Chondrocyte (in vitro differentiated cells): ENCODE measurements at regions not wholly inside any gene's neighbourhood (a gene's known extent, or its start where the extent isn't known, plus 50 kb on each side); places are given as distances from the start of the nearest gene placed in this dataset.

Source experiments
- DNase-seq: peaks from one replicate; pipeline ENCODE4 v3.0.0; 2021; ENCODE audit warnings: mixed read lengths, low spot score
- H3K27ac Mint-ChIP-seq: one replicate; pipeline ENCODE4 v1.8.0; 2021; ENCODE audit warnings: mild to moderate bottlenecking, moderate library complexity, mixed read lengths; ENCODE audit not compliant: unreplicated experiment
- H3K27me3 Mint-ChIP-seq: 2 replicates; pipeline ENCODE4 v1.8.0; 2021; ENCODE audit warnings: low read depth, mixed read lengths
- H3K36me3 Mint-ChIP-seq: 2 replicates; pipeline ENCODE4 v1.8.0; 2021; ENCODE audit warnings: low read depth, mixed read lengths
- H3K4me1 Mint-ChIP-seq: 2 replicates; pipeline ENCODE4 v1.8.0; 2021; ENCODE audit warnings: low read depth, mild to moderate bottlenecking, mixed read lengths
- H3K4me3 Mint-ChIP-seq: one replicate; pipeline ENCODE4 v1.8.0; 2021; ENCODE audit warnings: mild to moderate bottlenecking, moderate library complexity, mixed read lengths; ENCODE audit not compliant: unreplicated experiment
- H3K9me3 Mint-ChIP-seq: 2 replicates; pipeline ENCODE4 v1.8.0; 2021; ENCODE audit warnings: low read depth, mixed read lengths
- TF ChIP-seq, protein P1 (sequence below): fragments of 200-600 bp; sonication (generic); IDR thresholded peaks from 2 replicates; pipeline ENCODE4 v1.5.0; 2021; ENCODE audit warnings: antibody characterized with exemption, mild to moderate bottlenecking, moderate library complexity

DNA sequence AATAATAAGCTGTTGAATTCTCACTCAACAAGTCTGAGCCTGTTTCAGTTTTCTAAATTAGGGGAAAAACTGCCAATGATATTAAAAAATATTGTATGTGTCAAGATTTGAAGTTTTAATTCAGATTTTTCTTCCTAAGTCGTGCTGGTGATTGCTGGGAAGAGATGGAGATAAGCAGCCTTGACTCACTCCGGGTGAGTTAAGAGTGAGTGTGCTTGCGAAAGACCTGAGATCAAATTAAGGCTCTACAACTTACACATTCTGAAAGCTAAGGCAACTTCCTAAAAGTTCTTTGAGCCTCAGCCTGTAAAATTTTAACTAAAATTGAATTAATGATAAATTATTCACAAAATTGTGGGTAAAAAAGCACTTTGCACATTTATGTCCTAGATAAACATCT is 1441.2 kb downstream of the PCDH7 start:
- H3K36me3 Mint-ChIP-seq = no peaks in the 10 kb centered on the region
- no peak overlapping the region for H3K27ac Mint-ChIP-seq
- no peaks in the 10 kb centered on the region for H3K4me1 Mint-ChIP-seq
- H3K27me3 Mint-ChIP-seq = no peaks in the 10 kb centered on the region
- DNase-seq = no peak
- H3K9me3 Mint-ChIP-seq = no peaks in the 10 kb centered on the region
- no peak overlapping the region for H3K4me3 Mint-ChIP-seq
- TF ChIP-seq, protein P1, sequence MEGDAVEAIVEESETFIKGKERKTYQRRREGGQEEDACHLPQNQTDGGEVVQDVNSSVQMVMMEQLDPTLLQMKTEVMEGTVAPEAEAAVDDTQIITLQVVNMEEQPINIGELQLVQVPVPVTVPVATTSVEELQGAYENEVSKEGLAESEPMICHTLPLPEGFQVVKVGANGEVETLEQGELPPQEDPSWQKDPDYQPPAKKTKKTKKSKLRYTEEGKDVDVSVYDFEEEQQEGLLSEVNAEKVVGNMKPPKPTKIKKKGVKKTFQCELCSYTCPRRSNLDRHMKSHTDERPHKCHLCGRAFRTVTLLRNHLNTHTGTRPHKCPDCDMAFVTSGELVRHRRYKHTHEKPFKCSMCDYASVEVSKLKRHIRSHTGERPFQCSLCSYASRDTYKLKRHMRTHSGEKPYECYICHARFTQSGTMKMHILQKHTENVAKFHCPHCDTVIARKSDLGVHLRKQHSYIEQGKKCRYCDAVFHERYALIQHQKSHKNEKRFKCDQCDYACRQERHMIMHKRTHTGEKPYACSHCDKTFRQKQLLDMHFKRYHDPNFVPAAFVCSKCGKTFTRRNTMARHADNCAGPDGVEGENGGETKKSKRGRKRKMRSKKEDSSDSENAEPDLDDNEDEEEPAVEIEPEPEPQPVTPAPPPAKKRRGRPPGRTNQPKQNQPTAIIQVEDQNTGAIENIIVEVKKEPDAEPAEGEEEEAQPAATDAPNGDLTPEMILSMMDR = no peak

DNA sequence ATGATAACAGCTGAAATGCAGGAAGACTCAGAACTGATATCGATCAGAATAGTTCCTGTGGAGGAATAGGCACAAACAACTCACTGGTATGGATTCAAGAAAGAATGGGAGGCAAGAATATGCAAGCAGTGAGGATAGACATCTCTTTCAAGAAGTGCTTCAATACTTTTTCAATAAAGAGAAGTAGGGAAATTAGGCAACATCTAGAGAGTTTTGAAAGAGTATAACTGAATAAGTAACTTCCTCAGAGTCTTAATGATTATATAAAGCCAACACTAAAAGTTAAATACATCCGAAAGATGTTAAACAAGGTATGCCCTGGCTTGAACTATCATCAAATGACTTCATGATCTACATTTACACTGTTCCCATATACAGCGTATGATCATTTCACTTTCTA is 1443.0 kb downstream of the PCDH7 start:
- TF ChIP-seq, protein P1 = no peak
- H3K27me3 Mint-ChIP-seq = no peaks in the 10 kb centered on the region
- H3K36me3 Mint-ChIP-seq = no peaks in the 10 kb centered on the region
- no peaks in the 10 kb centered on the region for H3K9me3 Mint-ChIP-seq
- no peak for DNase-seq
- no peak overlapping the region for H3K27ac Mint-ChIP-seq
- no peaks in the 10 kb centered on the region for H3K4me1 Mint-ChIP-seq
- H3K4me3 Mint-ChIP-seq = no peak overlapping the region

DNA sequence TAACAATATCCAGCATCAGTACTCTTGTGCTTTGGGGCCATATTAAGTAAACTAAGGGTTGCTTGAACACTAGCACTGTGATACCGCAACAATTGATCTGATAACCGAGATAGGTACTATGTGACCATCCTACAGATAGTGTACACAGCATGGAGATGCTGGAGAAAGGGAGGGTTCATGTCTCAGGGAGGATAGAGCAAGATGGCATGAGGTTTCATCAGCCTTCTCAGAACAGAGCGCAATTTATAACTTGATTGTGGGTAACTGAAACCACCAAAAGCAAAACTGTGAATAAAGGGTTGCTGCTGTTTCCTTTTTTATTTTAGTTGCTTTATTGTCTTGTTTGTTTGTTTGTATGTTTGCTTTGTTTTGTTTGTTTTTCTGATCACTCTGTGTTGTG is 1449.7 kb downstream of the PCDH7 start:
- Mint-ChIP-seq H3K27me3 (no peaks in the 10 kb centered on the region), H3K4me3 (no peak overlapping the region), H3K4me1 (peaks cover 3% of the 10 kb centered on the region), H3K27ac (no peak overlapping the region), H3K9me3 (peaks cover 8% of the 10 kb centered on the region), H3K36me3 (peaks cover 1% of the 10 kb centered on the region)
- TF ChIP-seq, protein P1 = no peak
- DNase-seq = no peak

DNA sequence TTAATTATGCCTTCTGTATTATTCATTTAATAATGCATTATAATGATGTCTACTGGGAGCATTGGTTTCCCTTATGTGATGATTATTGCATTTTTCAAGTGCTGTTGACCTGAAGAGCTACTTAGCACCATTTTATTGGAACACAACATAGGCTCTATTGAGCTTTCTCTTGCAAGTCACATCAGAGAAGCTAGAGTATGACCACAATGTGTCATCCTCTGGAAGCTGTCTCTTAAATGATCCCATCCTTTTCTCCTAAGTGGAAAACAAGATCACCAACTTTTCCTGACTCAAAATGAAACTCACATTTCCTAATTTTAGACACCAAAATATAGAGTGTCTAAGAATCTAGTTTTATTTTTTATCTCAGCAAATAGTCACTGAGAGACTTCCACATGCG is 1451.9 kb downstream of the PCDH7 start:
- peaks cover 3% of the 10 kb centered on the region for H3K4me1 Mint-ChIP-seq
- H3K4me3 Mint-ChIP-seq = no peak overlapping the region
- peaks cover 1% of the 10 kb centered on the region for H3K36me3 Mint-ChIP-seq
- TF ChIP-seq, protein P1 = no peak
- H3K27me3 Mint-ChIP-seq = no peaks in the 10 kb centered on the region
- peaks cover 8% of the 10 kb centered on the region for H3K9me3 Mint-ChIP-seq
- DNase-seq = no peak
- no peak overlapping the region for H3K27ac Mint-ChIP-seq

DNA sequence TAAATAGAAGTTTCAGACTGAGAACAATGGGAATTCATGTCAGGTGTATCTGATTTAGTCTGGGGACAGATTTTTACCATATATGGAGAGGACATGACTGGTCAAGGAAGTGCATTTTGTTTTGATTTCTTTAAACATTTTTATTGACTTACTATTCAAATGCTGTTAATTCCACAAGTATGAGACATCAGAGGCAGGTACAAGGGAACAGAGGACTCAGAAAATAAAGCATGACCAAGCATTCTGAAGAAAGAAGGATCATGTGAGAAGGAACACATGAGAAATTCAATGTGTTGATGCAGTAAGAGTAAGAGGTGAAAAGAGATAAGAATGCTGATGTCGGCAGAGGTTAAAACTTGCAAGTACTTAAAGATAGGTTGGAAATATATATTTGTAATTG is 1452.6 kb downstream of the PCDH7 start:
- Mint-ChIP-seq H3K4me1 (peaks cover 3% of the 10 kb centered on the region), H3K4me3 (no peak overlapping the region), H3K9me3 (peaks cover 8% of the 10 kb centered on the region), H3K27ac (no peak overlapping the region), H3K36me3 (peaks cover 1% of the 10 kb centered on the region), H3K27me3 (no peaks in the 10 kb centered on the region)
- TF ChIP-seq, protein P1 = no peak
- no peak for DNase-seq
